ENCODE measurements at regions not wholly inside any gene's neighbourhood (a gene's known extent, or its start where the extent isn't known, plus 50 kb on each side); places are given as distances from the start of the nearest gene placed in this dataset.

DNA sequence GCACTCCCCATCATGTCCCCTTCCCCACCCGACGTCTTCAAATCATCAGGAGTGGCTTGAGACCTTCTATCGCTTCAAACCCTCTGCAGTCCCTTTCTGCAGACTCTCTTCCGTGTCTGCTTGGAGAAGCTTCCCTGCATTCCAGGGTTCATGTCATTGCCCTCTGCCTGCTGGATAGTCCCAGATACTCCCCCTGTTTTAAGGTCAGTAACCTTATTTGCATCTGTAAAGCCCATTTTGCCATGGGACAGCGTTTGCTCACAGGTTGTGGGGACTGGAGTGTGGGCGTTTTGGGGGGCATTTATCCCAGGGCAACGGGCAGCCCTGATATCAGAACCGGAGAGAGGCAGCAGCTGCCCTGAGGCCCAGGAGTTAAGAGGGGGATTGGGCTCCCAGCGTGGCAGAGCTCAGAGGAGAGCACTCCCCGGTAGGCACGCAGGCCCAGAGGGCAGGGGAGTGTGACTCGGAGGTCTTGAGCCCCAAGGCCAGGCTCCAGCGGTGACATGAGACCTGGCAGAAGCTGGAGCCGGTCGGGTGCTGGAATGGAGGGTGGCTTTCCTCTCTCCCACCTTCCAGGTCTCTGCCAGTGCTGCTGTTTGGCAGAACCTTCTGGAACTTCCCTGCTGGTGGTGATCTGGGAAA lies 73.8 kb downstream of the RTP5 start:
- no peak for FAIRE-seq

DNA sequence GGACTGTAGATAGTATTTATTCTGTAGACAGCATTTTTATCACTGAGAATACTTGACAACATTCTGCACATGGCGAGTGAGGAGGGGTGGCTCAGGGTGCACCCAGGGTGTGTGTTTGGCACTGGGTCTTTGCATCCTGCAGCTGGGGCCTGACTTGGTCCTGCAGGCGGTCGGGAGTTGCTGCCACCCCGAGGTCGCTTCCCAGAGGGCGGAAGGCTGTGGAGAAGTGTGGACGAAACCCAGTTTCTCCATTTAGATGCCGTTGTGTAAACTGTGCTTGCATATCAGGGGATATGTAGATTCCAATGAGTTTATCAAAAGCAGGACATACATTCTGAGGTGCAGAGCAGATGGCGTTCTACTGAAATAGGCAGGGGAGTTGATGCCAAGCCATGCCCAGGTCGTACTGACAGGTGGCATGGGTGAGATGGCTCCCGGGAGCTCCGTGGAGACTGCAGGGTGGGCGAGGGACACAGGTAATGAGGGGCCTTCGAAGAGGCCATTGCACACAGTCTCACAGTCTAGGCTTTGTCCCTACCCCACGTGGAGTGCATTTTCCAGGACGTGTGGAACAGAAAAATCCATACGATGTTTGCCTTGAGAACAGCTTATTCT lies 74.5 kb downstream of the RTP5 start:
- no peak for FAIRE-seq

- no peak for FAIRE-seq
Measured at GRCh38 chr2:241944821-241945220, 75.3 kb downstream of the RTP5 start.

- no peak for FAIRE-seq
Measured at GRCh38 chr2:241945311-241945710, 75.8 kb downstream of the RTP5 start.

DNA sequence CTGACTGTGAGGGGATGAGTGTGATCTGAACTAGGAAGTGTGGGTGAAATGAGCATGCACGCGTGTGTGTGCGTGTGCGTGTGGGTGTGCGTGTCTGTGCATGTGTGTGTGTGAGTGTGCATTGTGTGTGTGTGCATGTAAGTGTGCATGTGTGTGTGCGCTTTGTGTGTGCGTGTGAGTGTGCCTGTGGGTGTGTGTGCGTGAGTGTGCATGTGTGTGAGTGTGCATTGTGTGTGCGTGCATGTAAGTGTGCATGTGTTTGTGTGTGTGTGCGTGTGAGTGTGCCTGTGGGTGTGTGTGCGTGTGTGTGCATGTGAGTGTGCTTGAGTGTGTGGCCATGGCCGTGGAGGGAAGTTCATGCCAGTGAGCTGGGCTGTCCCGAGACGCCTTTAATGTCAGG lies 76.3 kb downstream of the RTP5 start:
- no peak for FAIRE-seq

- no peak for FAIRE-seq
Measured at GRCh38 chr2:241946306-241947003, 76.9 kb downstream of the RTP5 start.

DNA sequence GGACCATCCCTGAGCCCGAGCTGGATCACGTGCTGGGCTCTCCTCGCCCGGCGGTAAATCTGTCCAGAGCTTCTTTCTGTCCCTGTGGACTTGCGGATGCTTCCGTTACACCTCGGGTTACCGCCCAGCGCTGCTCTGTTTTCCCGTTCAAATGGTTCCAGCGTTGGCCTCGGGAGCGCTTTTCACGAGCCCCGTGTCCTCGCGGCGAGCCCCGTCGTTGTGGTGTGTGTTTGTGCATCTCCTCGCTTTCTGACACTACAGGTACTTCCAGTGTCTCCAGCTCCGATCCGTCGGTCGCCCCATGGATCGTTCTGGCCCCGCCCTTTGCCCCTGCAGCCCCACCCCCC lies 77.4 kb downstream of the RTP5 start:
- no peak for FAIRE-seq

- FAIRE-seq, result no peak
Measured at GRCh38 chr2:241947401-241947800, 77.9 kb downstream of the RTP5 start.

DNA sequence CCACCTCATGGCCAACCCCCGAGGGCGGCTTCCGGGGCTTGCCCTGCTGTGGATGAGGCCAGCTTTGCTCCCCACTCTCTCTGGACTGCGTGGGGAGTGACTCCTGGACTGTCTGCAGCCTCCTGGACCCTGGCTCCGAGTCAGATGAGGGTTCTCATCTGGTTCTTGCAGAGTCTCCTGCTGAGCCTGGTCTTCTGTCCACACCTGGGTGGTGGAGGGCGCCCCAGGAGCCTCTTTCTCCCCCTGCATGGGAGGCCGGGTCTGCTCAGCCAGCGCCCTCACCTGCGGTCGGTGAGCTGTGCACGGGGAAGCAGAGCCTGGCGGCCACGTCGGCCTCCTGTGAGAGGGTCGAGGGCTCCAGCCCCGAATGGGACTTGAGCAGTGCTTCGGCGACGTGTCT lies 78.3 kb downstream of the RTP5 start:
- no peak for FAIRE-seq

- FAIRE-seq, result no peak
Measured at GRCh38 chr2:241948299-241948897, 78.9 kb downstream of the RTP5 start.

DNA sequence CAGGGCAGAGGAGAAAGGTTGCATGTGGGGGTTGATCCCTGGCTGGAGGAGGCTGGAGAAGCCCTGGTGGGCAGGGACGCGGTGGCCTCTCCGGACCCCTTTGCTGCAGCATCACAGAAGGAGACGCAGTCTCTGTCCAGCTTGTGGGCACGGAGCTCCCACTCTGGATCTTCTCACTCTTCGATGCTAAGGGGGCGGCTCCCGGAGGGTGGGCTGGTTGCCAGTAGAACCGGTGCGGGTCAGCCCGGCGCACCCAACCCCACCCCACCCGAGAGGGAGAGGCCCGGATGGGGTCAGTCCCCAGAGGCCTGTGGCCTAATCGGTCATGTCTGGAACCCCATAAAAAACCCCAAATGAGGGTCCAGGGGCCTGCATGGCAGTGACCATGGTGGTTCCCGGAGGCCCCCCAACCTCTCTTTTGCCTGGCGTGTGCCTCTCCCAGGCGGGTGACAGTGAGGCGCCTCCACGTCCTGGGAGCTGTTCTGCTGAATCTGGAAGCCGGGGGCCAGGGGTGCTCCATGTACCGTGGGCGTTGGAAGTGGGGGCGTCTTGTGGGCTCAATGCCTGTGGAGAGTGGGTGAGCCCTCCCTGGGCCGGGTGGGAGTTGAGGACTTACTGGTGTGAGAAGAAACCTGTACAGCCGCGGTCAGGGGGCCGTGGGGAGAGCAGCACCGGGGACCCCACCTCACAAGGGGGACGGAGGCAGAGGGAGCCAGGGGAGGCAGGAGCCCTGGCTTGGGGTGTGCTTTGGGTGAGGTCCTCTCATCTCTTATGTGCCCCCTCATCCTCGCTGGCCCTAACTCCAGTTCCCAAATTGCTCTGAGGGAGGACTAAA lies 79.6 kb downstream of the RTP5 start:
- no peak for FAIRE-seq

DNA sequence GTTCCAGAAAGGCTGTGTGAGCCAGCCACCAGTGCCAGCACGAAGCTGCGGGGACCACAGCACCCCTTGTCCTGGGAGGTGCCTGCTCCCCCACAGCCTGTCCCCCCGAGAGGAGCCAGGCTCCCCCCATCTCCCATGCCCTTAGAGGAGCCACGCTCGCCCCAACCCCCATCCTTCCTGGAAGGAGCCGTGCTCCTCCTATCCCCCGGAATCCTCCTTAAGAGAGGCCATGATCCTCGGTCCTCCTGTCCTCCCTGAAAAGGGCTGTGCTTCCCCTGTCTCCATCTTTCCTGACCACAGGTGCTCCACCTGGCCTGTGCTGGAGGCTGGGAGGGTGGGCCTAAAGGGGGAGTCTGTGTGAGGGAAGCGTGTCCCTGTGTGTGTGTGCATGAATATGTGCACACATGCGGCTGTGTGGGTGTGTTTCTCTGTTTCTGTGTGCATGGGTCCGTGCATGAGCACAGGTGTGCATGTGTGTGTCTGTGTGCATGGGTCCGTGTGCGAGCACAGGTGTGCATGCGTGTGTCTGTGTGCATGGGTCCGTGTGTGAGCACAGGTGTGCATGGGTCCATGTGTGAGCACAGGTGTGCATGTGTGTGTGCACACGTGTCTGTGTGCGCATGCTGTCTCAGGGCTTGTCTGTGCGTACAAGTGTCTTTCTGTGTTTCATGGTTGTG lies 80.3 kb downstream of the RTP5 start:
- no peak for FAIRE-seq

DNA sequence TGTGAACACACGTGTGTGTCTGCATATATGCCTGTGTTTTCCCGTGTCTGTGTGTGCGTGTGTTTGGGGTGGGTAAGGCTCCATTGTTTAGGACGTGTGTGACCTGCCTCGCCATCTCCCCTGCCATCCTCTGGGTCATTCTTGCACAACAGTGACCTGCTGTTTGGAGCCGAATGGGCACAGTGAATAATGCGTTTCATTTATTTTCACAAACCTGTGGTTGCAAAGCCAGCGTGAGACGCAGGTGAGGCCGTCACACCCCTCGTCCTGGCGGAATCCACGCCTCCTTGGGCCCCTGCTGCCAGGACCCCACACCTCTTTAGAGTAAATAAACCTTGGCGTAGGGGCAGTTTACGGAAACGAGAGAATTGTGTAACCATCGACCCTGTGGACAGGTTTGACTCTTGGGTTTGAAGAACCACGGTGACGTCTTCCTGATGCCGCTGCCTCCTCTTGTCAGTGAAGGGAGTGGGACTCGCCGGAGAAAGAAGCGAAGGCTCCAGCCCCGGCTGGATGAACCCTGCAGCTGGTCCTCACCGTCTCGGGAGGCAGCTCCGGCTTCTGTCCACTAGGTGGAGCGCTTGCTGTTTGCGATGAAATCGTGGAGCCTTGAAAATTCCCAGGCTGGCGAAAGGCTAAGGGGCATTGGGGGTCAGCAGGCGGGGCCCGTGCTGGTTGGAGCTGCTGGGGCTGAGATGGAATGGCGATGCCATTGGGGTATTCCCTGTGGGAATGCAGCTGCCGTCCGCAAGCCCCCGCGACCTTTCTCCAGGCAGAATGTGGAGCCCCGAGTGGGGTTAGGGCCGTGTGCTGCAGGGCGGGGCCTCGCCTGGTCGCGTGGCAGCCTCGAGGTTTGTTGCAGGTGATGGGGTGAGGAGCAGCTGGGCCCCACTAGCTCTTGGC lies 81.1 kb downstream of the RTP5 start:
- FAIRE-seq, result peak; percentile 56

GRCh38 chr2:241951316-241951700 lies 81.8 kb downstream of the RTP5 start:
- no peak for FAIRE-seq

- FAIRE-seq, result no peak
Measured at GRCh38 chr2:241951920-241952319, 82.4 kb downstream of the RTP5 start.

DNA sequence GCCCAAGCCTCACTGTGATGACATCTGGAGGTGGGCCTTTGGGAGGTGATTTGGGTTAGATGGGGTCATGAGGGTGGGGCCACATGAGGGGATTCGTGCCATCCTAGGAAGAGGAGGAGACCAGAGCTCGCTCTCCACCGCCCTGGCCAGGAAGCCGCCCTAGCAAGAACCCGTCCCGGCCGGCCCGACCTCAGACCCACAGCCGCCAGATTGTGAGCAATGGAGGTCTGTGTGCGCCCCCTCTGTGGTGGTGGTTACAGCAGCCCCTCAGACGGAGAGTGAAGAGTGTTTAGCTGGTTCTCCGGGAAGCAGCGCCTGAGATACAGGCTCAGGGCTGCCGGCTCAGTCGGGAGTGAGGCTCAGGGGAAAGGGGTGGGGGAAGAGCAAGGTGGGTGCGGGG lies 83.3 kb downstream of the RTP5 start:
- FAIRE-seq, result no peak

GRCh38 chr2:241953324-241953928 lies 83.9 kb downstream of the RTP5 start:
- no peak for FAIRE-seq

- FAIRE-seq, result no peak
Measured at GRCh38 chr2:241956521-241957110, 87.1 kb downstream of the RTP5 start.

GRCh38 chr2:241957276-241957675 lies 87.7 kb downstream of the RTP5 start:
- FAIRE-seq, result no peak

GRCh38 chr2:241958818-241959545 lies 89.5 kb downstream of the RTP5 start:
- FAIRE-seq, result no peak

Data from TTC549 (cell line).